H1 (cell line): ENCODE measurements at regions not wholly inside any gene's neighbourhood (a gene's known extent, or its start where the extent isn't known, plus 50 kb on each side); places are given as distances from the start of the nearest gene placed in this dataset.

Experiments
- CTCF ChIA-PET: fragments of 300-600 bp; sonication (Branson Sonifier 250); formaldehyde crosslinking; loops from one replicate; lab custom pipeline; 2021; ENCODE audit not compliant: partially characterized antibody; lab: Charles Lee
- POLR2A ChIA-PET: fragments of 300-600 bp; sonication (Branson Sonifier 250); formaldehyde crosslinking; loops from one replicate; lab custom pipeline; 2021; ENCODE audit warnings: inconsistent platforms; ENCODE audit not compliant: partially characterized antibody; lab: Charles Lee
- DNase-seq, 2 experiments: peaks; one replicate each; pipeline versions ENCODE4 v3.0.0 to v3.0.0-alpha.2; 2010 to 2022; ENCODE audit warnings: low spot score in 2 of 2, low read depth in 1 of 2, mixed read lengths in 1 of 2
- FAIRE-seq: peaks from 2 replicates; lab custom pipeline; 2011; peaks lifted over from hg19 to GRCh38; lab: Jason Lieb, UNC
- H2AFZ ChIP-seq: 2 replicates; pipeline ENCODE4 v1.8.1; 2012; ENCODE audit warnings: low read length, inconsistent platforms
- H2AK5ac ChIP-seq: 2 replicates; pipeline ENCODE4 v1.6.1; 2013; ENCODE audit warnings: low read depth, low read length
- H2BK120ac ChIP-seq: replicated peaks from 2 replicates; pipeline ENCODE3; 2013; ENCODE audit warnings: low read depth, low read length, inconsistent platforms
- H2BK12ac ChIP-seq: 2 replicates; pipeline ENCODE4 v1.6.1; 2013; ENCODE audit warnings: low read depth, low read length
- H2BK15ac ChIP-seq: 2 replicates; pipeline ENCODE4 v1.6.1; 2013; ENCODE audit warnings: low read length
- H2BK20ac ChIP-seq: 2 replicates; pipeline ENCODE4 v1.6.1; 2013; ENCODE audit warnings: low read length
- H2BK5ac ChIP-seq: 2 replicates; pipeline ENCODE4 v1.6.1; 2013; ENCODE audit warnings: low read depth, low read length
- H3K14ac ChIP-seq: 2 replicates; pipeline ENCODE4 v1.6.1; 2013; ENCODE audit warnings: inconsistent platforms; ENCODE audit not compliant: insufficient read length
- H3K18ac ChIP-seq: 2 replicates; pipeline ENCODE4 v1.6.1; 2013; ENCODE audit warnings: low read length; ENCODE audit errors: extremely low read depth
- H3K23ac ChIP-seq: 2 replicates; pipeline ENCODE4 v1.6.1; 2013; ENCODE audit warnings: inconsistent platforms; ENCODE audit not compliant: insufficient read length
- H3K23me2 ChIP-seq: 2 replicates; pipeline ENCODE4 v1.6.1; 2013; ENCODE audit warnings: low read depth, low read length
- H3K27ac ChIP-seq: 2 replicates; pipeline ENCODE4 v1.6.1; 2011; ENCODE audit warnings: low read depth, low read length, inconsistent platforms
- H3K27me3 ChIP-seq, 4 experiments: replicated peaks in 1 of 4; 1 replicate in 1 of 4; 2 replicates in 3 of 4; pipeline versions ENCODE4 v1.6.1 to v1.8.1; 2011 to 2013; ENCODE audit warnings: low read length in 3 of 4, mild to moderate bottlenecking in 3 of 4, inconsistent platforms in 2 of 4, mixed read lengths in 2 of 4, moderate library complexity in 1 of 4; ENCODE audit not compliant: control insufficient read depth in 3 of 4, insufficient read depth in 3 of 4; ENCODE audit errors: extremely low read depth in 1 of 4
- H3K36me3 ChIP-seq, 4 experiments: 2 replicates each; pipeline versions ENCODE4 v1.6.1 to v1.8.1; 2011 to 2013; ENCODE audit warnings: mild to moderate bottlenecking in 4 of 4, low read length in 3 of 4, moderate library complexity in 2 of 4, control low read depth in 1 of 4, inconsistent platforms in 1 of 4; ENCODE audit not compliant: insufficient read depth in 4 of 4, control insufficient read depth in 2 of 4
- H3K4ac ChIP-seq: replicated peaks from 2 replicates; pipeline ENCODE3; 2013; ENCODE audit warnings: low read length, low read depth, mixed read lengths, inconsistent platforms; ENCODE audit not compliant: insufficient read length
- H3K4me1 ChIP-seq, 4 experiments: replicated peaks in 1 of 4; 1 replicate in 1 of 4; 2 replicates in 3 of 4; pipeline versions ENCODE4 v1.6.1 to v1.8.1; 2011 to 2013; ENCODE audit warnings: low read length in 3 of 4, inconsistent platforms in 2 of 4, mixed read lengths in 1 of 4; ENCODE audit not compliant: insufficient read depth in 4 of 4, control insufficient read depth in 3 of 4
- H3K4me2 ChIP-seq, 2 experiments: 2 replicates each; pipeline versions ENCODE4 v1.6.1 to v1.8.1; 2011 to 2013; ENCODE audit warnings: low read depth in 2 of 2, low read length in 2 of 2, control low read depth in 1 of 2, inconsistent platforms in 1 of 2, mild to moderate bottlenecking in 1 of 2; ENCODE audit not compliant: insufficient read depth in 1 of 2
- H3K4me3 ChIP-seq, 4 experiments: fragments of 200-600, 300-600 bp in 1 of 4; sonication (generic), shearing (Covaris generic), sonication (Bioruptor Twin) in 1 of 4; 2 replicates each; pipeline versions ENCODE4 v1.5.1 to v1.8.1; 2011 to 2016; ENCODE audit warnings: low read length in 4 of 4, low read depth in 3 of 4, control low read depth in 2 of 4, inconsistent platforms in 2 of 4, mild to moderate bottlenecking in 2 of 4, mixed read lengths in 1 of 4, moderate library complexity in 1 of 4; ENCODE audit not compliant: insufficient read depth in 2 of 4; ENCODE audit errors: extremely low read depth in 1 of 4
- H3K56ac ChIP-seq: replicated peaks from 2 replicates; pipeline ENCODE3; 2013; ENCODE audit warnings: low read depth, mild to moderate bottlenecking, mixed read lengths, low read length, inconsistent platforms; ENCODE audit not compliant: insufficient read length
- H3K79me1 ChIP-seq: 2 replicates; pipeline ENCODE4 v1.6.1; 2013; ENCODE audit warnings: low read depth, low read length, control low read depth
- H3K79me2 ChIP-seq, 2 experiments: 2 replicates each; pipeline versions ENCODE4 v1.6.1 to v1.8.1; 2012 to 2013; ENCODE audit warnings: low read length in 2 of 2, mild to moderate bottlenecking in 2 of 2, inconsistent platforms in 1 of 2; ENCODE audit not compliant: insufficient read depth in 2 of 2, control insufficient read depth in 1 of 2
- H3K9ac ChIP-seq, 4 experiments: replicated peaks in 1 of 4; 1 replicate in 1 of 4; 2 replicates in 3 of 4; pipeline versions ENCODE4 v1.6.1 to v1.8.1; 2011 to 2013; ENCODE audit warnings: low read depth in 3 of 4, low read length in 3 of 4, control low read depth in 2 of 4, mild to moderate bottlenecking in 2 of 4, moderate library complexity in 2 of 4, inconsistent platforms in 1 of 4; ENCODE audit errors: extremely low read depth in 1 of 4
- H3K9me3 ChIP-seq, 2 experiments: 2 replicates each; pipeline versions ENCODE4 v1.6.1 to v1.8.1; 2012 to 2013; ENCODE audit warnings: mild to moderate bottlenecking in 2 of 2, moderate library complexity in 2 of 2, control low read depth in 1 of 2, inconsistent platforms in 1 of 2, low read depth in 1 of 2, low read length in 1 of 2, mixed read lengths in 1 of 2; ENCODE audit not compliant: insufficient read depth in 2 of 2
- H4K20me1 ChIP-seq, 2 experiments: replicated peaks in 1 of 2; 2 replicates each; pipeline versions ENCODE3 to v1.8.1; 2011 to 2013; ENCODE audit warnings: inconsistent platforms in 2 of 2, low read length in 2 of 2, mild to moderate bottlenecking in 1 of 2; ENCODE audit not compliant: insufficient read depth in 2 of 2, control insufficient read depth in 1 of 2
- H4K5ac ChIP-seq: 2 replicates; pipeline ENCODE4 v1.6.1; 2013; ENCODE audit warnings: low read length, low read depth, mixed read lengths, inconsistent platforms; ENCODE audit not compliant: insufficient read length
- H4K8ac ChIP-seq: 2 replicates; pipeline ENCODE4 v1.8.0; 2013; ENCODE audit warnings: mild to moderate bottlenecking, moderate library complexity, low read length, inconsistent platforms; ENCODE audit not compliant: insufficient read depth; ENCODE audit errors: extremely low read depth
- H4K91ac ChIP-seq: replicated peaks from 2 replicates; pipeline ENCODE3; 2013; ENCODE audit warnings: low read length, mixed read lengths, inconsistent platforms; ENCODE audit not compliant: insufficient read length
- ATF2 ChIP-seq: IDR thresholded peaks from 2 replicates; pipeline ENCODE4 v1.6.1; 2012; ENCODE audit warnings: low read length, inconsistent platforms
- EP300 ChIP-seq, 2 experiments: IDR thresholded peaks; 1 replicate in 1 of 2; 2 replicates in 1 of 2; pipeline ENCODE4 v1.6.1; 2011 to 2012; ENCODE audit warnings: low read depth in 2 of 2, low read length in 2 of 2, mild to moderate bottlenecking in 2 of 2, borderline replicate concordance in 1 of 2, inconsistent platforms in 1 of 2, moderate library complexity in 1 of 2
- POLR2AphosphoS5 ChIP-seq: IDR thresholded peaks from 2 replicates; pipeline ENCODE4 v1.6.1; 2011; ENCODE audit warnings: low read depth, low read length
- WGBS, 2 experiments: shearing (Covaris generic) in 1 of 2; methylation state at CpG; one replicate each; pipeline versions ENCODE4 v1.1.6 to v1.1.7; 2013 to 2015; ENCODE audit warnings: low lambda C conversion rate in 2 of 2, mixed read lengths in 2 of 2, inconsistent platforms in 1 of 2, low coverage in 1 of 2, missing lambda C conversion rate in 1 of 2; ENCODE audit not compliant: insufficient replicate concordance in 2 of 2, insufficient coverage in 1 of 2, insufficient read length in 1 of 2; ENCODE audit errors: extremely low coverage in 1 of 2, missing lambda C conversion rate in 1 of 2; 5-methylcytosine and 5-hydroxymethylcytosine counted together

- Histone ChIP-seq H3K4me3 (no peak overlapping the region), H3K9ac (no peak overlapping the region), H3K4me1 (peaks cover 0 to 9% (median 2%) of the 10 kb centered on the region in 4 experiments; a peak in 4 of 7 replicates), H3K79me2 (no peaks in the 10 kb centered on the region), H2AFZ (no peak overlapping the region), H4K20me1 (no peaks in the 10 kb centered on the region), H3K4me2 (no peak overlapping the region), H3K14ac (no peak overlapping the region), H3K4ac (no peak overlapping the region), H3K23me2 (no peaks in the 10 kb centered on the region), H3K18ac (no peak overlapping the region), H4K8ac (no peak overlapping the region)
- POLR2A ChIA-PET, result no interaction called here
- TF ChIP-seq POLR2AphosphoS5 (no peak), ATF2 (no peak), EP300 (IDR thresholded peaks at IDR 0.05; ENCODE audit: borderline replicate concordance in 1 of 2, low read depth in 2 of 2, low read length in 2 of 2) (no peak)
- TF ChIP-seq, all 59 proteins: peak for 0
- Histone ChIP-seq H3K36me3 (no peaks in the 10 kb centered on the region), H2BK120ac (no peak overlapping the region), H2BK12ac (no peak overlapping the region), H3K23ac (no peak overlapping the region), H2AK5ac (no peak overlapping the region), H3K27ac (no peak overlapping the region), H3K27me3 (no peaks in the 10 kb centered on the region), H3K56ac (no peak overlapping the region), H3K79me1 (no peaks in the 10 kb centered on the region), H2BK20ac (no peak overlapping the region), H4K5ac (no peak overlapping the region), H3K9me3 (no peaks in the 10 kb centered on the region), H2BK15ac (no peak overlapping the region), H4K91ac (peak overlapping the region; percentile 65), H2BK5ac (no peak overlapping the region)
- 88% methylated on average over 4 of the region's 7 CpGs; no CpG with 5 or more reads in 1 of the 2 experiments for WGBS, 2 experiments
- no peak for FAIRE-seq
- CTCF ChIA-PET, result no interaction called here
- no peak for DNase-seq
Observed at GRCh38 chrX:40506201-40506985, 74.4 kb upstream of the ATP6AP2 start.
